ENCODE measurements at regions not wholly inside any gene's neighbourhood (a gene's known extent, or its start where the extent isn't known, plus 50 kb on each side); places are given as distances from the start of the nearest gene placed in this dataset.

- H3K27me3 ChIP-seq (ENCODE audit: insufficient read depth, low read depth, low read length): no peaks in the 10 kb centered on the region
- H3K9me2 ChIP-seq (ENCODE audit: insufficient read depth, low read length): no peaks in the 10 kb centered on the region
- H3F3A ChIP-seq (ENCODE audit: insufficient read depth, low read length, poor library complexity, severe bottlenecking): no peaks in the 10 kb centered on the region
- no peaks in the 10 kb centered on the region for H4K20me1 ChIP-seq (ENCODE audit: insufficient read depth)
- H3K79me2 ChIP-seq (replicated peaks; ENCODE audit: insufficient read depth, low read length): no peaks in the 10 kb centered on the region
- no peak overlapping the region for H3K27ac ChIP-seq (ENCODE audit: low read length)
- H3K4me3 ChIP-seq (ENCODE audit: low read length): no peak overlapping the region
- H3K36me3 ChIP-seq (ENCODE audit: insufficient read depth, low read length): no peaks in the 10 kb centered on the region
- H2AFZ ChIP-seq (ENCODE audit: low read depth, low read length): no peak overlapping the region
- no peaks in the 10 kb centered on the region for H3K9me3 ChIP-seq (ENCODE audit: low read length)
- H3K4me2 ChIP-seq (ENCODE audit: low read length): no peak overlapping the region
- TF ChIP-seq MXI1 (conservative IDR thresholded peaks at IDR 0.05; ENCODE audit: poor library complexity, severe bottlenecking) (no peak), CTCF (IDR thresholded peaks at IDR 0.05; ENCODE audit: poor library complexity, severe bottlenecking) (no peak), REST (IDR thresholded peaks at IDR 0.05; ENCODE audit: borderline replicate concordance) (no peak), RAD21 (conservative IDR thresholded peaks at IDR 0.05) (no peak), POLR2AphosphoS5 (IDR thresholded peaks at IDR 0.05) (no peak), SMC3 (conservative IDR thresholded peaks at IDR 0.05; ENCODE audit: poor library complexity) (no peak), EP300 (conservative IDR thresholded peaks at IDR 0.05; ENCODE audit: poor library complexity, severe bottlenecking) (no peak), TAF1 (IDR thresholded peaks at IDR 0.05; ENCODE audit: low read depth) (no peak)
- no peak overlapping the region for H3K9ac ChIP-seq (ENCODE audit: low read length)
Observed at GRCh38 chr5:164059471-164059870, 554.1 kb downstream of the MAT2B start.

GRCh38 chr5:164060786-164061355, 555.5 kb downstream of the MAT2B start:
- no peak overlapping the region for H3K27ac ChIP-seq (ENCODE audit: low read length)
- no peak overlapping the region for H3K9ac ChIP-seq (ENCODE audit: low read length)
- H3K4me3 ChIP-seq (ENCODE audit: low read length): no peak overlapping the region
- no peaks in the 10 kb centered on the region for H3F3A ChIP-seq (ENCODE audit: insufficient read depth, low read length, poor library complexity, severe bottlenecking)
- no peaks in the 10 kb centered on the region for H3K9me2 ChIP-seq (ENCODE audit: insufficient read depth, low read length)
- H3K4me2 ChIP-seq (ENCODE audit: low read length): no peak overlapping the region
- H4K20me1 ChIP-seq (ENCODE audit: insufficient read depth): no peaks in the 10 kb centered on the region
- no peaks in the 10 kb centered on the region for H3K79me2 ChIP-seq (replicated peaks; ENCODE audit: insufficient read depth, low read length)
- no peaks in the 10 kb centered on the region for H3K9me3 ChIP-seq (ENCODE audit: low read length)
- H3K36me3 ChIP-seq (ENCODE audit: insufficient read depth, low read length): no peaks in the 10 kb centered on the region
- H3K27me3 ChIP-seq (ENCODE audit: insufficient read depth, low read depth, low read length): no peaks in the 10 kb centered on the region
- H2AFZ ChIP-seq (ENCODE audit: low read depth, low read length): no peak overlapping the region
- TF ChIP-seq EP300 (conservative IDR thresholded peaks at IDR 0.05; ENCODE audit: poor library complexity, severe bottlenecking): no peak
- TF ChIP-seq MXI1 (conservative IDR thresholded peaks at IDR 0.05; ENCODE audit: poor library complexity, severe bottlenecking): no peak
- TF ChIP-seq POLR2AphosphoS5 (IDR thresholded peaks at IDR 0.05): no peak
- no peak for TF ChIP-seq RAD21 (conservative IDR thresholded peaks at IDR 0.05)
- TF ChIP-seq TAF1 (IDR thresholded peaks at IDR 0.05; ENCODE audit: low read depth): no peak
- TF ChIP-seq REST (IDR thresholded peaks at IDR 0.05; ENCODE audit: borderline replicate concordance): no peak
- TF ChIP-seq SMC3 (conservative IDR thresholded peaks at IDR 0.05; ENCODE audit: poor library complexity): no peak
- TF ChIP-seq CTCF (IDR thresholded peaks at IDR 0.05; ENCODE audit: poor library complexity, severe bottlenecking): no peak
- no peak for TF ChIP-seq EZH2 (IDR thresholded peaks at IDR 0.05; ENCODE audit: borderline replicate concordance, insufficient read depth, low read length, poor library complexity, severe bottlenecking)
